ENCODE measurements at regions not wholly inside any gene's neighbourhood (a gene's known extent, or its start where the extent isn't known, plus 50 kb on each side); places are given as distances from the start of the nearest gene placed in this dataset.
"Not testable (repeated sequence)": the region's sequence is repeated elsewhere in the genome, so short reads cannot be mapped to it uniquely, and the experiment has no call there.

DNA sequence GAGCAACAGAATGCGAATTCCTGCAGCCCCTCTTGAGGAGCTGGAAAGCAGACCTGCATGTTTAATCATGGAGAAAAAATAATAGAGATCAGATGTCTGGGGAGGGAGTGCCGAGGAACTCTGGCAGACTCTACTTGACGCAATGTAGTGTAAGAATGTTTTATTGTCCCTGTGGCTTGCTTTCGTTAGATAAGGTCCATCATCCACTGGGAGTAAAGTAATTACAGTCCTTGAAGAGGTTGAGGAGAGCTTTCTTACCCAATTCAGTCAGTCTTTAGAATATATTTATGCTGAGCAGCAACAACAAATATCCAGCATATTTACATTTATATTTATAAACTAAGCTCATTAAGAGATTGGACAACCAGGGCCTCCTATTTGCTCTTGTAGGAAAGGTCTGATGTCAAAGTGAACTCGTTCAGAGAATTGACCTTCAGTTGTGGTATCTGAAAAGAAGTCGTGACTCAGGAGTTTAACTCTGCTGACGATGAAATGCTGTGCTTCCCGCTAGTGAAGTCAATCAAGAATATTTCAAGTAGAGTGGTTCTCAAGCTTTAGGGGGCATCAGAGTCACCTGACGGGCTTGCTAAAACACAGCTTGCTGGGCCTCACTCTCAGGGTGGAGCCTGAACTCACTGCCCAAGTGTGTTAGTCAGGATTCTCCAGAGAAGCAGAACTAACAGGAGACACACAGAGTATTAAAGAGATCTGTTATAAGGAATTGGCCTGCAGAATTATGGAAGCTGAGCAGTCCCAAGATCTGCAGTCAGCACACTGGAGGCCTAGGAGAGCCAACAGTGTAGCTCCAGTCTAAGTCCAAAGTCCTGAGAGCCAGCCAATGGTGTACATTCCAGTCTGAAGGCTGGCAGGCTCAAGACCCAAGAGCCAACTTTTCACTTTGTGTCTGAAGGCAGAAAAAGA is 139.3 kb upstream of the LMNTD1 start:
- H3K9me3 Mint-ChIP-seq = peaks cover 5% of the 10 kb centered on the region
- H3K27ac Mint-ChIP-seq = no peak overlapping the region
- peaks cover 10% of the 10 kb centered on the region for H3K27me3 Mint-ChIP-seq
- no peak for ATAC-seq (ENCODE audit: low read depth)
- H3K4me3 Mint-ChIP-seq = no peak overlapping the region
- H3K36me3 Mint-ChIP-seq = no peaks in the 10 kb centered on the region
- H3K4me1 Mint-ChIP-seq = no peaks in the 10 kb centered on the region
- no peak for DNase-seq (ENCODE audit: low spot score in 2 of 2)

DNA sequence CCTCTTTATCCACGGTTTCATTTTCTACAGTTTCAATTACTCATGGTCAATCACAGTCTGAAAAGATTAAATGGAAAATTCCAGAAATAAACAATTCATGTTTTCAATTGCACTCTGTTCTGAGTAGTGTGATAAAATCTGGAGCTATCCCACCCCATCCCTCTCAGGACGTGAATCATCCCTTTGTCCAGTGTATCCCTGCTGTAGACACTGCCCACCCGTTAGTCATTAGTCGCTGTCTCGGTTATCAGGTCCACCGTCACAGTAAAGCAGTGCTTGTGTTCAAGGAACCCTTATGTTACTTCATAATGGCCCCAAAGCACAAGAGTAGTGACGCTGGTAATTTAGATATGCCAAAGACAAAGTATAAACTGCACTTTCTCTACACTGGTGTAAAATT is 141.0 kb upstream of the LMNTD1 start:
- peaks cover 12% of the 10 kb centered on the region for H3K27me3 Mint-ChIP-seq
- H3K27ac Mint-ChIP-seq = no peak overlapping the region
- H3K9me3 Mint-ChIP-seq = peaks cover 3% of the 10 kb centered on the region
- DNase-seq (ENCODE audit: low spot score in 2 of 2) (no peak), ATAC-seq (ENCODE audit: low read depth) (no peak)
- H3K36me3 Mint-ChIP-seq = no peaks in the 10 kb centered on the region
- H3K4me3 Mint-ChIP-seq = no peak overlapping the region
- H3K4me1 Mint-ChIP-seq = no peaks in the 10 kb centered on the region

DNA sequence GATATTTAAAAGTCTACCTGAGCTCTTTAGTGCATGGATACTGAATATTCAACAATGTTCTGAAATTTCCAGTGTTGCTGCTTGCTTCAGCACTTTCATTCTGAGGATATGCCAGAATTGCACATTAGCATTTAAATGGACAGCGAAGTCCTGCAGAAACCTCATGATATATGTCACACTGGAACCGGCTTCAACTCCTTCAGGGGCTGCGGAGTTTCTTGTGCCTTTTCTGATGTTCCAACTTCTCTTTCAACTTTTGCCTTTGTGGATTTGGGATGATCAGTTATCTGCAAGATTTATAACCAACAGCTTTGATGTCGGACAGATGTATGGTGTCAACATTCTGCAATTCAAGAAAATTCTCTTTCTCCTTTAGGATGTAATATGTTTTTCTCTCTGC is 142.5 kb upstream of the LMNTD1 start:
- ATAC-seq (ENCODE audit: low read depth) (no peak), DNase-seq (ENCODE audit: low spot score in 2 of 2) (no peak)
- Mint-ChIP-seq H3K4me3 (no peak overlapping the region), H3K27ac (no peak overlapping the region), H3K36me3 (no peaks in the 10 kb centered on the region), H3K27me3 (peaks cover 13% of the 10 kb centered on the region), H3K9me3 (peaks cover 3% of the 10 kb centered on the region), H3K4me1 (no peaks in the 10 kb centered on the region)

DNA sequence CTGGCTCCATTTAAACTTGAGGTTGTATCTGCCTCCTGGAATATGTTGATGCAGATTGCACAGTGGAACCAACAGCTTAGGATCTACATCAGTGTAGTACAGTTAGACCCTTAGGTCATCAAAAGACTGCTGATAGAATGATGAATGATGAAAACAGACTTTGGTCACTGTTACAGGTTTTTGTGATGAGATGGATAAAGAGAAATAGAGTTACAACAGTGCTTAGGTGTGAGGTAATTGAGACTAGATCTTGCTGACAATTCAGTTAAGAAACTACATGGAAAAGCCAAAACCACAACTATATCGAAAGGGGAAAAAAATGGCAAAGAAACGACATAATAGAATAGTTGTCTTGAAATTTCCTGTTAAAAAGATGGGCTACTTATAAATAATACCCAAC is 145.7 kb upstream of the LMNTD1 start:
- Mint-ChIP-seq H3K9me3 (peaks cover 4% of the 10 kb centered on the region), H3K4me1 (no peaks in the 10 kb centered on the region), H3K4me3 (no peak overlapping the region), H3K27ac (no peak overlapping the region), H3K36me3 (peaks cover 2% of the 10 kb centered on the region), H3K27me3 (peaks cover 15% of the 10 kb centered on the region)
- ATAC-seq (ENCODE audit: low read depth) (no peak), DNase-seq (ENCODE audit: low spot score in 2 of 2) (no peak)

DNA sequence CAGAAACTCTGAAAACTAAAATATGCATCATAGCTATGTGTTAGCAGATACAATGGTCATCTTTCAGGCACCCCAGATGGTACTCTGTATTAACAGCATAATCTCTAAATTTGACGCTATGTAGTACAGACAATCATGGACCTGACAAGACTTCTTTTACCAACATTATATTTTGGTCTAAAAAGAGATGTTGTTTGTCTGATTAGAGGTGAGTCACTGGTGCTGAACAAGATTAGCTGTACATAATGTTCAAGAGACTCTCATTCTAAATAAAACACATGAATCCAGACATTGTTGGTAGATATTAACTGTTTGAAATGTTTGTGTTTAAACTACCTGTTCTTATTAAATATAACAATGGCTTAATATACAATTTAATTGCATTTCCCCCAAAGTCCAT is 146.4 kb upstream of the LMNTD1 start:
- ATAC-seq (ENCODE audit: low read depth) (no peak), DNase-seq (ENCODE audit: low spot score in 2 of 2) (no peak)
- Mint-ChIP-seq H3K4me1 (no peaks in the 10 kb centered on the region), H3K4me3 (no peak overlapping the region), H3K36me3 (peaks cover 2% of the 10 kb centered on the region), H3K27me3 (peaks cover 14% of the 10 kb centered on the region), H3K27ac (no peak overlapping the region), H3K9me3 (peaks cover 4% of the 10 kb centered on the region)

DNA sequence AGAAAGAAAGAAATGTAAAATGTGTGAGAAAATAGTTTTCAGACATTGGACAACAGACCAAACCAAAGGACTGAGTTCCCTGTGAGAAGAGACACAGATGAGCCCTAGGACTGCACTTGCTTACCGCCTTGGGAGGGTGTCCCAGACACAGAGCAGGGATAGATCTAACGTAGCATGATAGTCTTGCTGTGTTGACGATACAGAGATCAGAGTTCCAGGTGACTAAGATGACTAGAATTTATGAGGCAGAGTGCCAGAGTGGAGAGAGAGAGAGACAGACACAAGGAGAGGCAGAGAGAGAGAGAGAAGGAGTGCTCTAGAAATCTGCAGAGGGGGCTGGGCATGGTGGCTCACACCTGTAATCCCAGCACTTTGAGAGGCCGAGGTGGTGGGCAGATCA is 148.2 kb upstream of the LMNTD1 start:
- Mint-ChIP-seq H3K4me1 (no peaks in the 10 kb centered on the region), H3K4me3 (no peak overlapping the region), H3K36me3 (peaks cover 2% of the 10 kb centered on the region), H3K27me3 (peaks cover 12% of the 10 kb centered on the region), H3K9me3 (peaks cover 4% of the 10 kb centered on the region), H3K27ac (no peak overlapping the region)
- DNase-seq (ENCODE audit: low spot score in 2 of 2) (no peak), ATAC-seq (ENCODE audit: low read depth) (no peak)

DNA sequence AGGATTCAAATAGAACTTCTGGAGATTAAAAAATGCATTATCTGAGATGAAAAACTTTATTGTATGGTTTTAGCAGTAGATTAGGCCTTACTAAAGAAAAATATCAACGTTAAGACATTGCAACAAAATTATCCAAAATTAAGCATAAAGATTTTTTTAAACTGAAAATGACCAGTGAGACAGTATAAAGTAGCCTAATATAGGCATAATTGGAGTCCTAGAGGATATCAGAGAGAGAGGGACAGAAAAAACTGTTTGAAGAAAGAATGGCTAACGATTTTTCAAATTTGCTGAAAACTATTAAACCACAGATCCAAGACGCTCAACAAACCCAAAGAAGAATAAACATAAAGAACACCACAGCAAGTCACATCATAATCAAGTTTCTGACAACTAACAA is 149.5 kb upstream of the LMNTD1 start:
- no peak overlapping the region for H3K4me3 Mint-ChIP-seq
- H3K36me3 Mint-ChIP-seq = peaks cover 2% of the 10 kb centered on the region
- ATAC-seq (ENCODE audit: low read depth) (no peak), DNase-seq (ENCODE audit: low spot score in 2 of 2) (no peak)
- H3K9me3 Mint-ChIP-seq = peaks cover 4% of the 10 kb centered on the region
- no peaks in the 10 kb centered on the region for H3K4me1 Mint-ChIP-seq
- peaks cover 9% of the 10 kb centered on the region for H3K27me3 Mint-ChIP-seq
- H3K27ac Mint-ChIP-seq = no peak overlapping the region

DNA sequence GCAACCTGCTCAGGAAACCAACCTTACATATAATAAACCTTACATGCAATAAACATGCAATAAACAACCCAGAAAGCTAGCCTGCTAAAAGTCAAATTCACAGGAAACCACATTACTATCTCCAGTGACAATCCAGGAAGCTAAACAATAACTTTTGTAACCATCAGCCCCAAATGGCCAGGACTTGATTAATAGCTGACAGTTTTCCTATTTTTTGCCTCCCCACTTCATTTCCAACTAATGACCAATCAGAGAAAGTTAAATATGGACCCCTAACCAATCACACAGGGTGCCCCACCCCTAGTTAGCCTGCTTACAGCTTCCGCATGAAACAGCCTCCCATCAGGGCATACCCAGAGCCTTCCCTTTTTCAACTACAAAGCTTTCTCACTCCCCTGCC is 152.2 kb upstream of the LMNTD1 start:
- no peak overlapping the region for H3K27ac Mint-ChIP-seq
- H3K9me3 Mint-ChIP-seq = peaks cover 7% of the 10 kb centered on the region
- ATAC-seq (ENCODE audit: low read depth) = no peak
- H3K27me3 Mint-ChIP-seq = peaks cover 2% of the 10 kb centered on the region
- no peak for DNase-seq (ENCODE audit: low spot score in 2 of 2)
- no peak overlapping the region for H3K4me3 Mint-ChIP-seq
- H3K4me1 Mint-ChIP-seq = no peaks in the 10 kb centered on the region
- H3K36me3 Mint-ChIP-seq = peaks cover 2% of the 10 kb centered on the region

DNA sequence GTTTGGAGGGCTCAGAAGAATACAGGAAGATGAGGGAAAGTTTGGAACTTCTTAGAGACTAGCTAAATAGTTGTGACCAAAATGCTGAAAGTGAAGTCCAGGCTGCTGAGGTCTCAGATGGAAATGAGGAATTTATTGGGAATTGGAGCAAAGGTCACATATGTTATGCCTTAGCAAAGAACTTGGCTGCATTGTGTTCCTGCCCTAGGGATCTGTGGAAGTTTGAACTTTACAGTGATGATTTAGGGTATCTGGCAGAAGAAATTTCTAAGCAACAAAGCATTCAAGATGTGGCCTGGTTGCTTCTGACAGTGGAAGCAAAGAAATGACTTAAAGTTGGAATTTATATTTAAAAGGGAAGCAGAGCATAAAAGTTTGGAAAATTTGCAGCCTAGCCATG is 153.6 kb upstream of the LMNTD1 start:
- not testable (repeated sequence) for H3K27ac Mint-ChIP-seq; H3K9me3 Mint-ChIP-seq; H3K36me3 Mint-ChIP-seq; ATAC-seq (ENCODE audit: low read depth); H3K4me3 Mint-ChIP-seq; H3K27me3 Mint-ChIP-seq; H3K4me1 Mint-ChIP-seq; DNase-seq (ENCODE audit: low spot score in 2 of 2)

DNA sequence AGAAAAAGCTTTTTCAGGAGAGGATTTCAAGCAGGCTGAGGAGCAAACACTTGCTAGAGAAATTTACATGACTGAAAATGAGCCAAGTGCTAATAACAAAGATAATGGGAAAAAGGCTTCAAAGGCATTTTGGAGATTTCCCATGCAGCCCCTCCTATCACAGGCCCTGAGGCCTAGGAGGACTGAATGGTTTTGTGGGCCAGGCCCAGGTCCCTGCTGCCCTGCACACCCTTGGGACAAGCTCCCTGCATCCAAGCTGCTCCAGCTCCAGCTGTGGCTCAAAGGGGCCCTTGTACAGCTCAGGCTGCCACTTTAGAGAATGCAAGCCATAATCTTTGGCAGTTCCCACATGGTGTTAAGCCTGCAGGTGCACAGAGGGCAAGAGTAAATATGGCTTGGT is 154.0 kb upstream of the LMNTD1 start:
- Mint-ChIP-seq H3K4me1 (no peaks in the 10 kb centered on the region), H3K9me3 (peaks cover 5% of the 10 kb centered on the region), H3K4me3 (no peak overlapping the region), H3K36me3 (no peaks in the 10 kb centered on the region), H3K27me3 (no peaks in the 10 kb centered on the region), H3K27ac (no peak overlapping the region)
- ATAC-seq (ENCODE audit: low read depth) (no peak), DNase-seq (ENCODE audit: low spot score in 2 of 2) (no peak)

DNA sequence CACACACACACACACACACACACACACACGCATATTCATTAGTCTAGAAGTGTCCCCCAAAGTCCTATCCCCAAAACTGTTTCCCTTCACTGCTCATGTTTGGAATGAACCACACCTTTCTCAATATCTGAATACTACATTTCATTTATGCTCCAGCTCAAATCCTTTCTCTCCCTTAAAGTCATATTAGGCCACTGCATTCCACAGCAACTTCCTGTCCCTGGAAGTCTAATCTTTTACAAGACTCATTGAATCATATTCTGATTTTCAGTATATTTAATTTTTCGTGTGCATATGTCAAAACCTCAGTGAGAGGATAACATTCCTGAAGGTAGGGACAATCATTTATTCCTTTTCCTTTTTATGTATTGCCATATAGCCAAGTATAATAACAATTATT is 155.6 kb upstream of the LMNTD1 start:
- Mint-ChIP-seq H3K36me3 (no peaks in the 10 kb centered on the region), H3K4me1 (peaks cover 13% of the 10 kb centered on the region)
- ATAC-seq (ENCODE audit: low read depth) = no peak

DNA sequence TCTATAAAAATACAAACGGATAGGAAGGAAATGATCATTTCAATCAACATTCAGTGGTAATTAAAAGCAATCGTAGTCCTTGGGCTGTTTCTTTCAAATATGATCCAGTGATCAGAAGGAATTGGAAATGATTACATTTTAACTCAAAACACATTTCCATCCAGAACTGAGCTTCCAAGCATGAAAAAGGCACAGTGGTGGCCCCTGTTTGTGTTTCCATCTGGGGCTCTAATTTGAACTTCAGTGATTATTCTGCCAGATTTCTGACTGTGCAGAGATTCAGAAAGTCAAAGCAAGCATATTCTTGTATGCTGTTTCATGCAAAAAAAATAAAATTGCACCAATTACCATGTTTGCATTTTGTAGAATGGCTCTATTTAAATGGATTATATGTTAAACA is 157.0 kb upstream of the LMNTD1 start:
- Mint-ChIP-seq H3K4me1 (peaks cover 13% of the 10 kb centered on the region), H3K27ac (no peak overlapping the region), H3K27me3 (no peaks in the 10 kb centered on the region), H3K4me3 (no peak overlapping the region), H3K36me3 (no peaks in the 10 kb centered on the region), H3K9me3 (peaks cover 5% of the 10 kb centered on the region)
- no peak for DNase-seq (ENCODE audit: low spot score in 2 of 2)
- ATAC-seq (ENCODE audit: low read depth) = no peak

More for the DNA sequence above, 155.6 kb upstream of the LMNTD1 start:
- Mint-ChIP-seq H3K9me3 (peaks cover 5% of the 10 kb centered on the region), H3K27me3 (no peaks in the 10 kb centered on the region), H3K4me3 (no peak overlapping the region), H3K27ac (no peak overlapping the region)
- no peak for DNase-seq (ENCODE audit: low spot score in 2 of 2)

DNA sequence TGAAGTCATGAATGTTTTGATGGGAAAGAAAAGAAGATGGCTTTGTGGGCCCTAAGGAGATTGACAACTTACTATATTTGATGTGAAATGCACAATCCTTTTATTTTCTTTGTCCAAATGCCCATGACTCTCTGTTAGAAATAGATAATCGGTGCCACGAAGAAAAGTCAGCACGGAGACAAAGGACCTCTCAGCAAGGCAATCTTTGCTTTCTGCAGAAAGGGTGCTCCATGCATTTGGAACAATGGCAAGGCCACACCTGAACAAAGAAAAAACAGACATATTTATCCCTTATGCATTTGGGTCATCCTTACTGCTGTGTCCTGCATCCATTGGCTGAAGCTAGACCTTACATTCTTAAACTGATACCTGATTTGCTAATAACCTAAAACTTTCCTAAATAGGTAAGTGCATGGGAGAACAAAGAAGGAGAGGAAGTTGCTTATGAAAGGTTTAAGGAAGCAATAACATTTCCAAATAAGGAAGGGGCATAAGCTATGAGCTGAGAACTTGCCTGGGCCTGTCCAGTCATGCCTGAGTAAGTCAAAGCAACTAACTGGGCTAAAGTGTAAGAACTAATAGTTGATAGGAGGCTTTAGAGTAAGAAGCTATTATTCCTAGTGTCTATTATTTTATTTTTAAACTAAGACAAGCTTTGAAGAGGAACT is 158.0 kb upstream of the LMNTD1 start:
- not testable (repeated sequence) for H3K9me3 Mint-ChIP-seq; ATAC-seq (ENCODE audit: low read depth); H3K27ac Mint-ChIP-seq; H3K27me3 Mint-ChIP-seq; DNase-seq (ENCODE audit: low spot score in 2 of 2); H3K36me3 Mint-ChIP-seq; H3K4me3 Mint-ChIP-seq
- H3K4me1 Mint-ChIP-seq = peaks cover 13% of the 10 kb centered on the region

DNA sequence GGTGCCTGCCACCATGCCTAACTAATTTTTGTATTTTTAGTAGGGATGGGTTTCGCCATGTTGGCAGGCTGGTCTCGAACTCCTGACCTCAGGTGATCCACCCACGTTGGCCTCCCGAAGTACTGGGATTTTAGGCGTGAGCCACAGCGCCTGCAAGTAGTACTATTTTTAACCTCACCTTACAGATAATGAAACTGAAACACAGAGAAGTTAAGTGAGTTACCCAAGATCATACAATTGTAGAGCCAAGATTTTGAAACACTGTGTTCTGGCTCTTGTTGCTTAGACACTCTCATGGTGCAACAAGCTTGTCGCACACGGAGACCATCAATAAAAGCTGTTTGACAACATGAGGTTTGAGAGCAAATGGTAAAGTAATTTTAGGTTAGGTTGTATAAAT is 159.1 kb upstream of the LMNTD1 start:
- H3K36me3 Mint-ChIP-seq = no peaks in the 10 kb centered on the region
- DNase-seq (ENCODE audit: low spot score in 2 of 2) (no peak), ATAC-seq (ENCODE audit: low read depth) (no peak)
- H3K27ac Mint-ChIP-seq = no peak overlapping the region
- peaks cover 13% of the 10 kb centered on the region for H3K4me1 Mint-ChIP-seq
- H3K27me3 Mint-ChIP-seq = peaks cover 3% of the 10 kb centered on the region
- peaks cover 3% of the 10 kb centered on the region for H3K9me3 Mint-ChIP-seq
- H3K4me3 Mint-ChIP-seq = no peak overlapping the region

Measured in memory B cell (primary cell).